ENCODE measurements at regions not wholly inside any gene's neighbourhood (a gene's known extent, or its start where the extent isn't known, plus 50 kb on each side); places are given as distances from the start of the nearest gene placed in this dataset.

GRCh38 chr16:47753659-47754058 lies 292.5 kb downstream of the PHKB start:
- DNase-seq (ENCODE audit: extremely low spot score), result no peak
- no peaks in the 10 kb centered on the region for H3K27me3 ChIP-seq
- no peak for TF ChIP-seq POLR2AphosphoS5 (IDR thresholded peaks at IDR 0.05)
- TF ChIP-seq POLR2A (IDR thresholded peaks at IDR 0.05; ENCODE audit: low read depth), result no peak
- TF ChIP-seq EP300 (IDR thresholded peaks at IDR 0.05), result no peak
- TF ChIP-seq CTCF (IDR thresholded peaks at IDR 0.05), result no peak
- 60% methylated on average over 1 of the region's 1 CpG for WGBS
- intact Hi-C loops (cut with DNase I), result no loop called here
- H3K4me3 ChIP-seq, result no peak overlapping the region
- no peak overlapping the region for H3K27ac ChIP-seq (replicated peaks in 1 of 4)
- no peaks in the 10 kb centered on the region for H3K36me3 ChIP-seq
- H3K4me1 ChIP-seq, result no peaks in the 10 kb centered on the region
- peaks cover 0 to 4% (median 0%) of the 10 kb centered on the region in 4 donors for H3K9me3 ChIP-seq

Small RNA genes lying in the stretch of these regions (small RNA-seq; reads per million reads assigned to genes)
- 0 reads per million in 3 donors for gene AC141846.1

All from esophagus muscularis mucosa (tissue), 4 donors.